SK-N-SH treated with all-trans-retinoic acid at 6 μM for 48 hours (cell line): ENCODE measurements at regions not wholly inside any gene's neighbourhood (a gene's known extent, or its start where the extent isn't known, plus 50 kb on each side); places are given as distances from the start of the nearest gene placed in this dataset.

ENCODE experiments used
- ATAC-seq: fragments of 200-7000 bp; cut with Tn5 transposase; 3 replicates; pipeline ENCODE4 v1.9.1; 2020; ENCODE audit warnings: mild to moderate bottlenecking, moderate library complexity
- ARNTL ChIP-seq: fragments of 450-650 bp; formaldehyde crosslinking; IDR thresholded peaks from 2 replicates; pipeline ENCODE4 v1.5.0; 2020; ENCODE audit warnings: low read depth, mild to moderate bottlenecking, moderate library complexity, borderline replicate concordance
- BACH2 ChIP-seq: fragments of 250-450 bp; sonication (Bioruptor Pico); IDR thresholded peaks from 2 replicates; pipeline ENCODE4 v1.9.0; 2021; ENCODE audit warnings: mild to moderate bottlenecking, borderline replicate concordance
- ESRRG ChIP-seq: fragments of 250-450 bp; sonication (Bioruptor Pico); IDR thresholded peaks from 2 replicates; pipeline ENCODE4 v1.6.1; 2021; ENCODE audit warnings: mild to moderate bottlenecking
- ISL1 ChIP-seq: fragments of 250-450 bp; sonication (Bioruptor Pico); IDR thresholded peaks from 2 replicates; pipeline ENCODE4 v2.1.2; 2022; ENCODE audit warnings: mild to moderate bottlenecking, moderate library complexity
- PPARA ChIP-seq: fragments of 250-450 bp; sonication (Bioruptor Pico); IDR thresholded peaks from 2 replicates; pipeline ENCODE4 v1.5.0; 2020; ENCODE audit warnings: mild to moderate bottlenecking, borderline replicate concordance
- RARB ChIP-seq: fragments of 250-450 bp; sonication (Bioruptor Pico); IDR thresholded peaks from 2 replicates; pipeline ENCODE4 v1.8.0; 2021; ENCODE audit warnings: mild to moderate bottlenecking, moderate library complexity
- SNAI2 ChIP-seq: fragments of 250-450 bp; sonication (Bioruptor Pico); IDR thresholded peaks from 2 replicates; pipeline ENCODE4 v1.5.0; 2020; ENCODE audit warnings: mild to moderate bottlenecking, moderate library complexity
- TCF4 ChIP-seq: fragments of 250-450 bp; sonication (Bioruptor Pico); IDR thresholded peaks from 2 replicates; pipeline ENCODE4 v1.8.0; 2021; ENCODE audit warnings: mild to moderate bottlenecking, moderate library complexity, borderline replicate concordance
- ZC3H10 ChIP-seq: fragments of 250-450 bp; sonication (Bioruptor Pico); IDR thresholded peaks from 2 replicates; pipeline ENCODE4 v1.5.1; 2021; ENCODE audit warnings: mild to moderate bottlenecking, moderate library complexity
- ZFP3 ChIP-seq: fragments of 250-450 bp; sonication (Bioruptor Pico); IDR thresholded peaks from 2 replicates; pipeline ENCODE4 v1.5.0; 2020; ENCODE audit warnings: mild to moderate bottlenecking, moderate library complexity
- ZFP30 ChIP-seq: fragments of 450-650 bp; formaldehyde crosslinking; IDR thresholded peaks from 2 replicates; pipeline ENCODE4 v1.5.0; 2022; ENCODE audit warnings: mild to moderate bottlenecking, moderate library complexity
- ZNF565 ChIP-seq: fragments of 450-650 bp; formaldehyde crosslinking; conservative IDR thresholded peaks from 2 replicates; pipeline ENCODE4 v1.5.0; 2020; ENCODE audit warnings: low read depth, mild to moderate bottlenecking, moderate library complexity
- ZNF70 ChIP-seq: fragments of 450-650 bp; formaldehyde crosslinking; IDR thresholded peaks from 2 replicates; pipeline ENCODE4 v1.5.0; 2020; ENCODE audit warnings: mild to moderate bottlenecking, moderate library complexity
- TF ChIP-seq, protein P1 (sequence below): fragments of 250-450 bp; sonication (Bioruptor Pico); IDR thresholded peaks from 2 replicates; pipeline ENCODE4 v1.5.1; 2020; ENCODE audit warnings: low read depth, mild to moderate bottlenecking, moderate library complexity
- TF ChIP-seq, protein P2 (sequence below): fragments of 250-450 bp; sonication (Bioruptor Pico); IDR thresholded peaks from 2 replicates; pipeline ENCODE4 v1.5.0; 2020; ENCODE audit warnings: mild to moderate bottlenecking, moderate library complexity
- TF ChIP-seq, protein P3 (sequence below): fragments of 250-450 bp; sonication (Bioruptor Pico); IDR thresholded peaks from 2 replicates; pipeline ENCODE4 v1.8.0; 2021; ENCODE audit warnings: low read depth, mild to moderate bottlenecking, moderate library complexity, borderline replicate concordance
- TF ChIP-seq, protein P4 (sequence below): fragments of 250-450 bp; sonication (Bioruptor Pico); IDR thresholded peaks from 2 replicates; pipeline ENCODE4 v1.8.0; 2020; ENCODE audit warnings: mild to moderate bottlenecking, moderate library complexity, borderline replicate concordance
- TF ChIP-seq, protein P5 (sequence below): fragments of 250-450 bp; sonication (Bioruptor Pico); IDR thresholded peaks from 2 replicates; pipeline ENCODE4 v1.5.1; 2021; ENCODE audit warnings: mild to moderate bottlenecking, moderate library complexity

DNA sequence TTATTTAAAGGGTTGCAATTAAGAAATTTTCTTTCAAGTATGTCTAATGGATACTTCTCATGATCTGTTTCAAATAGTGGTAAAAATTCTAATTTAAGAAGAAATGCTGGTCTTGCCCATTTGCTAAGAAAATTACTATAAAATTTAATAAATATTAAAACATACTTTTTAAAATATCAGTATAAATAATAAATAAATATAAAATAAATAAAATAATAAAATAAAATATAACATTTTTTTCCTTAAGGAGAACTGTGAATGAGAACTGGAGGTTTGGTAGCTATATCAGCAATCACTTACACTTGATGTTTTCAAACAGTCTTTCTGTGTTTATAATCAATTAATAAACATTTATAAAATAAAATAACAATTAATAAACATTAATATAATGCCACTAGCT, 266.1 kb downstream of the HGF start:
- TF ChIP-seq ESRRG = no peak
- no peak for TF ChIP-seq ZC3H10 (CRISPR knock-in tag)
- no peak for TF ChIP-seq TCF4 (CRISPR knock-in tag)
- TF ChIP-seq ISL1 (CRISPR knock-in tag) = no peak
- no peak for TF ChIP-seq ARNTL (CRISPR knock-in tag)
- TF ChIP-seq, protein P1, sequence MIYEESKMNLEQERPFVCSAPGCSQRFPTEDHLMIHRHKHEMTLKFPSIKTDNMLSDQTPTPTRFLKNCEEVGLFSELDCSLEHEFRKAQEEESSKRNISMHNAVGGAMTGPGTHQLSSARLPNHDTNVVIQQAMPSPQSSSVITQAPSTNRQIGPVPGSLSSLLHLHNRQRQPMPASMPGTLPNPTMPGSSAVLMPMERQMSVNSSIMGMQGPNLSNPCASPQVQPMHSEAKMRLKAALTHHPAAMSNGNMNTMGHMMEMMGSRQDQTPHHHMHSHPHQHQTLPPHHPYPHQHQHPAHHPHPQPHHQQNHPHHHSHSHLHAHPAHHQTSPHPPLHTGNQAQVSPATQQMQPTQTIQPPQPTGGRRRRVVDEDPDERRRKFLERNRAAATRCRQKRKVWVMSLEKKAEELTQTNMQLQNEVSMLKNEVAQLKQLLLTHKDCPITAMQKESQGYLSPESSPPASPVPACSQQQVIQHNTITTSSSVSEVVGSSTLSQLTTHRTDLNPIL = no peak
- TF ChIP-seq ZNF70 (CRISPR knock-in tag) = no peak
- TF ChIP-seq, protein P2, sequence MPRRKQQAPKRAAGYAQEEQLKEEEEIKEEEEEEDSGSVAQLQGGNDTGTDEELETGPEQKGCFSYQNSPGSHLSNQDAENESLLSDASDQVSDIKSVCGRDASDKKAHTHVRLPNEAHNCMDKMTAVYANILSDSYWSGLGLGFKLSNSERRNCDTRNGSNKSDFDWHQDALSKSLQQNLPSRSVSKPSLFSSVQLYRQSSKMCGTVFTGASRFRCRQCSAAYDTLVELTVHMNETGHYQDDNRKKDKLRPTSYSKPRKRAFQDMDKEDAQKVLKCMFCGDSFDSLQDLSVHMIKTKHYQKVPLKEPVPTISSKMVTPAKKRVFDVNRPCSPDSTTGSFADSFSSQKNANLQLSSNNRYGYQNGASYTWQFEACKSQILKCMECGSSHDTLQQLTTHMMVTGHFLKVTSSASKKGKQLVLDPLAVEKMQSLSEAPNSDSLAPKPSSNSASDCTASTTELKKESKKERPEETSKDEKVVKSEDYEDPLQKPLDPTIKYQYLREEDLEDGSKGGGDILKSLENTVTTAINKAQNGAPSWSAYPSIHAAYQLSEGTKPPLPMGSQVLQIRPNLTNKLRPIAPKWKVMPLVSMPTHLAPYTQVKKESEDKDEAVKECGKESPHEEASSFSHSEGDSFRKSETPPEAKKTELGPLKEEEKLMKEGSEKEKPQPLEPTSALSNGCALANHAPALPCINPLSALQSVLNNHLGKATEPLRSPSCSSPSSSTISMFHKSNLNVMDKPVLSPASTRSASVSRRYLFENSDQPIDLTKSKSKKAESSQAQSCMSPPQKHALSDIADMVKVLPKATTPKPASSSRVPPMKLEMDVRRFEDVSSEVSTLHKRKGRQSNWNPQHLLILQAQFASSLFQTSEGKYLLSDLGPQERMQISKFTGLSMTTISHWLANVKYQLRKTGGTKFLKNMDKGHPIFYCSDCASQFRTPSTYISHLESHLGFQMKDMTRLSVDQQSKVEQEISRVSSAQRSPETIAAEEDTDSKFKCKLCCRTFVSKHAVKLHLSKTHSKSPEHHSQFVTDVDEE (CRISPR knock-in tag) = no peak
- no peak for TF ChIP-seq RARB
- TF ChIP-seq, protein P3, sequence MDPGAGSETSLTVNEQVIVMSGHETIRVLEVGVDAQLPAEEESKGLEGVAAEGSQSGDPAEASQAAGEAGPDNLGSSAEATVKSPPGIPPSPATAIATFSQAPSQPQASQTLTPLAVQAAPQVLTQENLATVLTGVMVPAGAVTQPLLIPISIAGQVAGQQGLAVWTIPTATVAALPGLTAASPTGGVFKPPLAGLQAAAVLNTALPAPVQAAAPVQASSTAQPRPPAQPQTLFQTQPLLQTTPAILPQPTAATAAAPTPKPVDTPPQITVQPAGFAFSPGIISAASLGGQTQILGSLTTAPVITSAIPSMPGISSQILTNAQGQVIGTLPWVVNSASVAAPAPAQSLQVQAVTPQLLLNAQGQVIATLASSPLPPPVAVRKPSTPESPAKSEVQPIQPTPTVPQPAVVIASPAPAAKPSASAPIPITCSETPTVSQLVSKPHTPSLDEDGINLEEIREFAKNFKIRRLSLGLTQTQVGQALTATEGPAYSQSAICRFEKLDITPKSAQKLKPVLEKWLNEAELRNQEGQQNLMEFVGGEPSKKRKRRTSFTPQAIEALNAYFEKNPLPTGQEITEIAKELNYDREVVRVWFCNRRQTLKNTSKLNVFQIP (CRISPR knock-in tag) = no peak
- TF ChIP-seq, protein P4, sequence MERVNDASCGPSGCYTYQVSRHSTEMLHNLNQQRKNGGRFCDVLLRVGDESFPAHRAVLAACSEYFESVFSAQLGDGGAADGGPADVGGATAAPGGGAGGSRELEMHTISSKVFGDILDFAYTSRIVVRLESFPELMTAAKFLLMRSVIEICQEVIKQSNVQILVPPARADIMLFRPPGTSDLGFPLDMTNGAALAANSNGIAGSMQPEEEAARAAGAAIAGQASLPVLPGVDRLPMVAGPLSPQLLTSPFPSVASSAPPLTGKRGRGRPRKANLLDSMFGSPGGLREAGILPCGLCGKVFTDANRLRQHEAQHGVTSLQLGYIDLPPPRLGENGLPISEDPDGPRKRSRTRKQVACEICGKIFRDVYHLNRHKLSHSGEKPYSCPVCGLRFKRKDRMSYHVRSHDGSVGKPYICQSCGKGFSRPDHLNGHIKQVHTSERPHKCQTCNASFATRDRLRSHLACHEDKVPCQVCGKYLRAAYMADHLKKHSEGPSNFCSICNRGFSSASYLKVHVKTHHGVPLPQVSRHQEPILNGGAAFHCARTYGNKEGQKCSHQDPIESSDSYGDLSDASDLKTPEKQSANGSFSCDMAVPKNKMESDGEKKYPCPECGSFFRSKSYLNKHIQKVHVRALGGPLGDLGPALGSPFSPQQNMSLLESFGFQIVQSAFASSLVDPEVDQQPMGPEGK (CRISPR knock-in tag) = no peak
- TF ChIP-seq ZFP30 (CRISPR knock-in tag) = no peak
- TF ChIP-seq PPARA (CRISPR knock-in tag) = no peak
- TF ChIP-seq BACH2 = no peak
- TF ChIP-seq ZFP3 (CRISPR knock-in tag) = no peak
- TF ChIP-seq, protein P5, sequence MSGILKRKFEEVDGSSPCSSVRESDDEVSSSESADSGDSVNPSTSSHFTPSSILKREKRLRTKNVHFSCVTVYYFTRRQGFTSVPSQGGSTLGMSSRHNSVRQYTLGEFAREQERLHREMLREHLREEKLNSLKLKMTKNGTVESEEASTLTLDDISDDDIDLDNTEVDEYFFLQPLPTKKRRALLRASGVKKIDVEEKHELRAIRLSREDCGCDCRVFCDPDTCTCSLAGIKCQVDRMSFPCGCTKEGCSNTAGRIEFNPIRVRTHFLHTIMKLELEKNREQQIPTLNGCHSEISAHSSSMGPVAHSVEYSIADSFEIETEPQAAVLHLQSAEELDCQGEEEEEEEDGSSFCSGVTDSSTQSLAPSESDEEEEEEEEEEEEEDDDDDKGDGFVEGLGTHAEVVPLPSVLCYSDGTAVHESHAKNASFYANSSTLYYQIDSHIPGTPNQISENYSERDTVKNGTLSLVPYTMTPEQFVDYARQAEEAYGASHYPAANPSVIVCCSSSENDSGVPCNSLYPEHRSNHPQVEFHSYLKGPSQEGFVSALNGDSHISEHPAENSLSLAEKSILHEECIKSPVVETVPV (CRISPR knock-in tag) = no peak
- ATAC-seq = no peak

DNA sequence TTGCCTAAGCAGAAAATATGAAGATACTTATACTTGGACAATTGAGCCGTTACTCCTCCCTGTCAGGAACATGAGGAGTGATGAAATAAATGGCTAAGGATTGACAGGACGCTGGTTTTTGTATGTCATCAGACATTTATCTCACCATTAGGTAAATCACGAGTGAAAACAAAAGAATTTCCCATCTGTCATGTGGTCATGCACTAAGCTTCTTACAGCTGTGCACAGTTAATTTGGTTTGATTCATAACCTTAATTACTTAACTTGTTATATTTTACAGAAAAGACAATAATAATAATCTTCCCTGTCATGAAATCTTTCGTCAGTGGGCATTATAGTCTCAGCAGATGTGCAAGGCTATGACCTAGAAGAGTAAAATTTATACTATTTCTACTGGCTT, 266.5 kb downstream of the HGF start:
- no peak for ATAC-seq
- TF ChIP-seq TCF4 (CRISPR knock-in tag) (no peak), BACH2 (no peak), SNAI2 (CRISPR knock-in tag) (no peak), ISL1 (CRISPR knock-in tag) (no peak), ZC3H10 (CRISPR knock-in tag) (no peak), ESRRG (no peak), ZNF565 (CRISPR knock-in tag) (no peak), ZFP3 (CRISPR knock-in tag) (no peak)
- TF ChIP-seq, protein P4 (CRISPR knock-in tag) = no peak
- TF ChIP-seq, protein P3 (CRISPR knock-in tag) = no peak
- TF ChIP-seq, protein P1 = no peak
- TF ChIP-seq, protein P5 (CRISPR knock-in tag) = no peak
